Transverse colon (tissue), 4 donors: ENCODE measurements at regions not wholly inside any gene's neighbourhood (a gene's known extent, or its start where the extent isn't known, plus 50 kb on each side); places are given as distances from the start of the nearest gene placed in this dataset.

Source experiments
- DNase-seq: peaks from one replicate; pipeline ENCODE4 v3.0.0-alpha.2; 2019
- H3K27ac ChIP-seq, 4 donors: fragments of 200-600 bp; sonication (generic); 2 replicates each; pipeline ENCODE4 v1.5.1; 2016 to 2018; ENCODE audit warnings: inconsistent platforms in 4 of 4
- H3K27me3 ChIP-seq: fragments of 200-600 bp; sonication (generic); 2 replicates; pipeline ENCODE4 v1.5.1; 2017; ENCODE audit warnings: inconsistent platforms
- H3K36me3 ChIP-seq, 4 donors: fragments of 200-600 bp; sonication (generic); 2 replicates each; pipeline ENCODE4 v1.5.1; 2017 to 2019; ENCODE audit warnings: inconsistent platforms in 4 of 4
- H3K4me1 ChIP-seq, 4 donors: fragments of 200-600 bp; sonication (generic); 2 replicates each; pipeline ENCODE4 v1.5.1; 2017 to 2020; ENCODE audit warnings: inconsistent platforms in 4 of 4
- H3K4me3 ChIP-seq, 4 donors: fragments of 200-600 bp; sonication (generic); 1 replicate in 1 of 4; 2 replicates in 3 of 4; pipeline versions ENCODE4 v1.5.1 to v1.6.1; 2017 to 2019; ENCODE audit warnings: inconsistent platforms in 4 of 4
- H3K9me3 ChIP-seq, 2 donors: fragments of 200-600 bp; sonication (generic); 2 replicates each; pipeline ENCODE4 v1.5.1; 2017 to 2019; ENCODE audit warnings: inconsistent platforms in 2 of 2
- CTCF ChIP-seq, 5 experiments: fragments of 200-600 bp in 3 of 5; fragments of 450-650 bp in 2 of 5; sonication (generic) in 3 of 5; IDR thresholded peaks; 1 replicate in 2 of 5; 2 replicates in 3 of 5; pipeline ENCODE4 v1.5.1; 2016 to 2017; ENCODE audit warnings: antibody characterized with exemption in 5 of 5, inconsistent platforms in 3 of 5, mild to moderate bottlenecking in 2 of 5, moderate library complexity in 1 of 5
- EP300 ChIP-seq: sonication (generic); formaldehyde crosslinking; IDR thresholded peaks from one replicate; pipeline ENCODE4 v1.6.1; 2017; ENCODE audit warnings: antibody characterized with exemption, low read depth
- POLR2A ChIP-seq: fragments of 450-650 bp; IDR thresholded peaks from one replicate; pipeline ENCODE4 v1.6.1; 2016; ENCODE audit warnings: antibody characterized with exemption, mild to moderate bottlenecking, moderate library complexity
- POLR2AphosphoS5 ChIP-seq, 3 donors: sonication (generic); formaldehyde crosslinking; IDR thresholded peaks; one replicate each; pipeline ENCODE4 v1.6.1; 2016; ENCODE audit warnings: antibody characterized with exemption in 3 of 3
- WGBS, 2 donors: methylation state at CpG; one replicate each; pipeline ENCODE4 v1.1.5; 2018; ENCODE audit warnings: low coverage in 1 of 2; 5-methylcytosine and 5-hydroxymethylcytosine counted together
- in situ Hi-C, 4 donors: fragments of 200-750 bp; cut with MboI; loops; one replicate each; pipeline versions ENCODE4 v1.15.0 to v1.15.1; 2017; ENCODE audit warnings: low sequenced_read_pairs in 3 of 4, low pct_ligation_motif_present in 1 of 4, low pct_unique_long_range_greater_than_20kb in 1 of 4
- intact Hi-C: fragments of 100-400 bp; cut with DNase I; formaldehyde crosslinking; loops from one replicate; pipeline ENCODE4 v1.15.1; 2023; ENCODE audit warnings: low total_unique reads

GRCh38 chr3:56962922-56963321 lies 97.5 kb upstream of the SPATA12 start:
- no peak overlapping the region for H3K27ac ChIP-seq
- H3K9me3 ChIP-seq, result no peaks in the 10 kb centered on the region
- WGBS, 2 donors, result 97% methylated on average over 2 of the region's 2 CpGs; no CpG with 5 or more reads in 1 of the 2 donors
- H3K4me1 ChIP-seq, result no peaks in the 10 kb centered on the region
- in situ Hi-C loops (no loop called here), intact Hi-C loops (no loop called here)
- TF ChIP-seq POLR2AphosphoS5 (IDR thresholded peaks at IDR 0.05) (no peak), POLR2A (no peak), CTCF (IDR thresholded peaks at IDR 0.05) (no peak), EP300 (no peak)
- H3K27me3 ChIP-seq, result no peaks in the 10 kb centered on the region
- H3K36me3 ChIP-seq, result no peaks in the 10 kb centered on the region
- no peak overlapping the region for H3K4me3 ChIP-seq
- DNase-seq, result no peak

- 75% methylated on average over 3 of the region's 3 CpGs; no CpG with 5 or more reads in 1 of the 2 donors for WGBS, 2 donors
Observed at GRCh38 chr3:56962206-56962605, 98.3 kb upstream of the SPATA12 start.

GRCh38 chr3:56960234-56960917 lies 100.1 kb upstream of the SPATA12 start:
- Histone ChIP-seq H3K27ac (no peak overlapping the region), H3K4me1 (no peaks in the 10 kb centered on the region), H3K9me3 (no peaks in the 10 kb centered on the region), H3K36me3 (no peaks in the 10 kb centered on the region), H3K27me3 (no peaks in the 10 kb centered on the region), H3K4me3 (no peak overlapping the region)
- intact Hi-C loops (no loop called here), in situ Hi-C loops (no loop called here)
- DNase-seq, result no peak
- no peak for TF ChIP-seq POLR2A
- TF ChIP-seq POLR2AphosphoS5 (IDR thresholded peaks at IDR 0.05), result no peak
- TF ChIP-seq EP300, result no peak
- TF ChIP-seq CTCF (IDR thresholded peaks at IDR 0.05), result no peak
- 37 to 68% methylated on average over 3 to 6 of the region's 6 CpGs for WGBS, 2 donors

More at GRCh38 chr3:56962206-56962605, 98.3 kb upstream of the SPATA12 start:
- no peak for DNase-seq
- in situ Hi-C loops, result no loop called here
- no peaks in the 10 kb centered on the region for H3K4me1 ChIP-seq
- no peaks in the 10 kb centered on the region for H3K36me3 ChIP-seq
- intact Hi-C loops, result no loop called here
- no peaks in the 10 kb centered on the region for H3K27me3 ChIP-seq
- no peak overlapping the region for H3K4me3 ChIP-seq
- no peak for TF ChIP-seq POLR2AphosphoS5 (IDR thresholded peaks at IDR 0.05)
- TF ChIP-seq CTCF (IDR thresholded peaks at IDR 0.05), result no peak
- no peak for TF ChIP-seq POLR2A
- no peak for TF ChIP-seq EP300
- H3K27ac ChIP-seq, result no peak overlapping the region
- H3K9me3 ChIP-seq, result no peaks in the 10 kb centered on the region

GRCh38 chr3:56958879-56959278 lies 101.6 kb upstream of the SPATA12 start:
- Histone ChIP-seq H3K9me3 (no peaks in the 10 kb centered on the region), H3K4me3 (no peak overlapping the region), H3K27me3 (no peaks in the 10 kb centered on the region), H3K4me1 (peaks cover 0 to 9% (median 3%) of the 10 kb centered on the region in 4 donors), H3K36me3 (no peaks in the 10 kb centered on the region), H3K27ac (no peak overlapping the region)
- intact Hi-C loops (no loop called here), in situ Hi-C loops (no loop called here)
- no peak for DNase-seq
- WGBS, 2 donors, result 89 to 100% methylated on average over 1 to 2 of the region's 2 CpGs
- TF ChIP-seq POLR2AphosphoS5 (IDR thresholded peaks at IDR 0.05) (no peak), CTCF (IDR thresholded peaks at IDR 0.05) (no peak), EP300 (no peak), POLR2A (no peak)
